CD8-positive, alpha-beta memory T cell (primary cell): ENCODE measurements at regions not wholly inside any gene's neighbourhood (a gene's known extent, or its start where the extent isn't known, plus 50 kb on each side); places are given as distances from the start of the nearest gene placed in this dataset.

Experiments
- CTCF ChIA-PET: fragments of 350-600 bp; sonication (Branson Sonifier 250); formaldehyde crosslinking; loops from one replicate; lab custom pipeline; 2021; ENCODE audit warnings: antibody characterized with exemption; lab: Charles Lee
- POLR2A ChIA-PET: fragments of 350-600 bp; sonication (Branson Sonifier 250); formaldehyde crosslinking; loops from one replicate; lab custom pipeline; 2021; ENCODE audit warnings: antibody characterized with exemption; lab: Charles Lee
- DNase-seq, 5 donors: peaks; one replicate each; pipeline versions ENCODE4 v3.0.0 to v3.0.0-alpha.2; 2020 to 2022; ENCODE audit warnings: mixed read lengths in 1 of 5
- H3K27ac ChIP-seq: one replicate; pipeline ENCODE4 v1.7.0; 2013; ENCODE audit warnings: low read depth, mild to moderate bottlenecking, low read length, moderate library complexity
- H3K27me3 ChIP-seq: 2 replicates; pipeline ENCODE4 v1.7.0; 2013; ENCODE audit warnings: low read length, mild to moderate bottlenecking; ENCODE audit not compliant: insufficient read depth, poor library complexity, severe bottlenecking
- H3K36me3 ChIP-seq: 2 replicates; pipeline ENCODE4 v1.7.0; 2013; ENCODE audit warnings: mild to moderate bottlenecking, low read length, moderate library complexity; ENCODE audit not compliant: insufficient read depth
- H3K4me1 ChIP-seq: 2 replicates; pipeline ENCODE4 v1.7.0; 2013; ENCODE audit warnings: mild to moderate bottlenecking, low read length, moderate library complexity; ENCODE audit not compliant: insufficient read depth
- H3K4me3 ChIP-seq: 2 replicates; pipeline ENCODE4 v1.7.0; 2013; ENCODE audit warnings: mild to moderate bottlenecking, low read length
- H3K9me3 ChIP-seq: 2 replicates; pipeline ENCODE4 v1.7.0; 2013; ENCODE audit warnings: mild to moderate bottlenecking, low read length
- H3K27ac Mint-ChIP-seq, 8 donors: one replicate each; pipeline ENCODE4 v1.8.0; 2020 to 2021; ENCODE audit warnings: mixed read lengths in 8 of 8, mild to moderate bottlenecking in 6 of 8, inconsistent platforms in 3 of 8, moderate library complexity in 3 of 8
- H3K27me3 Mint-ChIP-seq, 2 donors: one replicate each; pipeline ENCODE4 v1.8.0; 2020 to 2021; ENCODE audit warnings: mixed read lengths in 2 of 2, mild to moderate bottlenecking in 1 of 2, moderate library complexity in 1 of 2
- H3K36me3 Mint-ChIP-seq, 3 donors: one replicate each; pipeline ENCODE4 v1.8.0; 2020 to 2021; ENCODE audit warnings: mixed read lengths in 3 of 3, inconsistent platforms in 1 of 3, mild to moderate bottlenecking in 1 of 3
- H3K4me1 Mint-ChIP-seq, 3 donors: one replicate each; pipeline ENCODE4 v1.8.0; 2020 to 2021; ENCODE audit warnings: mixed read lengths in 3 of 3, inconsistent platforms in 1 of 3, mild to moderate bottlenecking in 1 of 3
- H3K4me3 Mint-ChIP-seq, 7 donors: one replicate each; pipeline ENCODE4 v1.8.0; 2020 to 2021; ENCODE audit warnings: mixed read lengths in 7 of 7, mild to moderate bottlenecking in 6 of 7, moderate library complexity in 4 of 7, inconsistent platforms in 2 of 7
- H3K9me3 Mint-ChIP-seq, 5 donors: one replicate each; pipeline ENCODE4 v1.8.0; 2020 to 2022; ENCODE audit warnings: mixed read lengths in 5 of 5, mild to moderate bottlenecking in 3 of 5, moderate library complexity in 2 of 5, inconsistent platforms in 1 of 5

- H3K4me3 ChIP-seq, result no peak overlapping the region
- ChIA-PET CTCF (no interaction called here), POLR2A (no interaction called here)
- DNase-seq, result no peak
- no peaks in the 10 kb centered on the region for H3K4me1 ChIP-seq
- H3K27ac ChIP-seq, result no peak overlapping the region
- Mint-ChIP-seq H3K36me3 (no peaks in the 10 kb centered on the region), H3K9me3 (peaks cover 0 to 6% (median 3%) of the 10 kb centered on the region in 5 donors), H3K4me1 (no peaks in the 10 kb centered on the region), H3K27ac (no peak overlapping the region), H3K4me3 (no peak overlapping the region), H3K27me3 (no peaks in the 10 kb centered on the region)
- H3K27me3 ChIP-seq, result no peaks in the 10 kb centered on the region
- no peaks in the 10 kb centered on the region for H3K36me3 ChIP-seq
- no peaks in the 10 kb centered on the region for H3K9me3 ChIP-seq
Observed at GRCh38 chr2:107009275-107009674, 123.3 kb upstream of the ST6GAL2 start.

GRCh38 chr2:107012714-107013306, 126.8 kb upstream of the ST6GAL2 start:
- no peak overlapping the region for H3K4me3 Mint-ChIP-seq
- CTCF ChIA-PET, result no interaction called here

GRCh38 chr2:107013884-107014283, 127.9 kb upstream of the ST6GAL2 start:
- no peak for DNase-seq
- Mint-ChIP-seq H3K27me3 (no peaks in the 10 kb centered on the region), H3K36me3 (no peaks in the 10 kb centered on the region), H3K27ac (no peak overlapping the region), H3K4me3 (no peak overlapping the region), H3K4me1 (no peaks in the 10 kb centered on the region), H3K9me3 (peaks cover 0 to 6% (median 0%) of the 10 kb centered on the region in 5 donors)
- Histone ChIP-seq H3K9me3 (no peaks in the 10 kb centered on the region), H3K4me1 (no peaks in the 10 kb centered on the region), H3K36me3 (no peaks in the 10 kb centered on the region), H3K4me3 (no peak overlapping the region), H3K27me3 (no peaks in the 10 kb centered on the region), H3K27ac (no peak overlapping the region)
- ChIA-PET POLR2A (no interaction called here), CTCF (interaction anchor here (1.4 kb wide), 1 partner anchor 11 kb away, joined by 3 read pairs; no protein-coding TSS in a partner anchor)

More at GRCh38 chr2:107012714-107013306, 126.8 kb upstream of the ST6GAL2 start:
- no peak overlapping the region for H3K4me3 ChIP-seq
- H3K9me3 Mint-ChIP-seq, result no peaks in the 10 kb centered on the region
- no peak for DNase-seq
- H3K36me3 Mint-ChIP-seq, result no peaks in the 10 kb centered on the region
- H3K4me1 ChIP-seq, result no peaks in the 10 kb centered on the region
- H3K27ac Mint-ChIP-seq, result no peak overlapping the region
- no peaks in the 10 kb centered on the region for H3K9me3 ChIP-seq
- no peaks in the 10 kb centered on the region for H3K4me1 Mint-ChIP-seq
- no peaks in the 10 kb centered on the region for H3K27me3 Mint-ChIP-seq
- no peaks in the 10 kb centered on the region for H3K36me3 ChIP-seq
- POLR2A ChIA-PET, result no interaction called here
- H3K27me3 ChIP-seq, result no peaks in the 10 kb centered on the region
- no peak overlapping the region for H3K27ac ChIP-seq

- POLR2A ChIA-PET, result no interaction called here
- Histone ChIP-seq H3K4me3 (no peak overlapping the region), H3K9me3 (no peaks in the 10 kb centered on the region), H3K27ac (no peak overlapping the region), H3K36me3 (no peaks in the 10 kb centered on the region), H3K4me1 (no peaks in the 10 kb centered on the region), H3K27me3 (no peaks in the 10 kb centered on the region)
- H3K27ac Mint-ChIP-seq, result no peak overlapping the region
- H3K36me3 Mint-ChIP-seq, result no peaks in the 10 kb centered on the region
- CTCF ChIA-PET, result no interaction called here
- DNase-seq, result no peak
- H3K9me3 Mint-ChIP-seq, result peaks cover 0 to 6% (median 0%) of the 10 kb centered on the region in 5 donors
- H3K4me1 Mint-ChIP-seq, result no peaks in the 10 kb centered on the region
- no peak overlapping the region for H3K4me3 Mint-ChIP-seq
- H3K27me3 Mint-ChIP-seq, result no peaks in the 10 kb centered on the region
Observed at GRCh38 chr2:107018366-107018765, 132.4 kb upstream of the ST6GAL2 start.

GRCh38 chr2:107020392-107020791, 134.4 kb upstream of the ST6GAL2 start:
- Mint-ChIP-seq H3K36me3 (no peaks in the 10 kb centered on the region), H3K27ac (no peak overlapping the region), H3K4me3 (no peak overlapping the region), H3K4me1 (no peaks in the 10 kb centered on the region), H3K27me3 (no peaks in the 10 kb centered on the region), H3K9me3 (peaks cover 0 to 6% (median 2%) of the 10 kb centered on the region in 5 donors)
- no peaks in the 10 kb centered on the region for H3K36me3 ChIP-seq
- no peaks in the 10 kb centered on the region for H3K4me1 ChIP-seq
- no peaks in the 10 kb centered on the region for H3K9me3 ChIP-seq
- DNase-seq, result no peak
- no peaks in the 10 kb centered on the region for H3K27me3 ChIP-seq
- no peak overlapping the region for H3K4me3 ChIP-seq
- CTCF ChIA-PET, result no interaction called here
- no peak overlapping the region for H3K27ac ChIP-seq
- POLR2A ChIA-PET, result no interaction called here

GRCh38 chr2:107024269-107024668, 138.3 kb upstream of the ST6GAL2 start:
- Histone ChIP-seq H3K27ac (no peak overlapping the region), H3K36me3 (no peaks in the 10 kb centered on the region), H3K27me3 (no peaks in the 10 kb centered on the region), H3K9me3 (no peaks in the 10 kb centered on the region), H3K4me3 (no peak overlapping the region), H3K4me1 (no peaks in the 10 kb centered on the region)
- H3K9me3 Mint-ChIP-seq, result peaks cover 0 to 6% (median 4%) of the 10 kb centered on the region in 5 donors
- no peak for DNase-seq
- H3K27me3 Mint-ChIP-seq, result no peaks in the 10 kb centered on the region
- H3K4me3 Mint-ChIP-seq, result no peak overlapping the region
- ChIA-PET CTCF (no interaction called here), POLR2A (no interaction called here)
- no peak overlapping the region for H3K27ac Mint-ChIP-seq
- H3K4me1 Mint-ChIP-seq, result no peaks in the 10 kb centered on the region
- H3K36me3 Mint-ChIP-seq, result no peaks in the 10 kb centered on the region

- Mint-ChIP-seq H3K36me3 (no peaks in the 10 kb centered on the region), H3K4me1 (no peaks in the 10 kb centered on the region), H3K9me3 (peaks cover 0 to 6% (median 5%) of the 10 kb centered on the region in 5 donors), H3K27me3 (no peaks in the 10 kb centered on the region), H3K4me3 (no peak overlapping the region), H3K27ac (peak overlapping the region in 1 of 8 donors; percentile 54)
- Histone ChIP-seq H3K27ac (no peak overlapping the region), H3K4me3 (no peak overlapping the region), H3K9me3 (no peaks in the 10 kb centered on the region), H3K4me1 (no peaks in the 10 kb centered on the region), H3K36me3 (no peaks in the 10 kb centered on the region), H3K27me3 (no peaks in the 10 kb centered on the region)
- no peak for DNase-seq
- CTCF ChIA-PET, result no interaction called here
- POLR2A ChIA-PET, result no interaction called here
Observed at GRCh38 chr2:107025291-107025857, 139.4 kb upstream of the ST6GAL2 start.

- no peaks in the 10 kb centered on the region for H3K9me3 ChIP-seq
- H3K4me1 ChIP-seq, result no peaks in the 10 kb centered on the region
- H3K27me3 Mint-ChIP-seq, result no peaks in the 10 kb centered on the region
- no peaks in the 10 kb centered on the region for H3K36me3 ChIP-seq
- ChIA-PET CTCF (no interaction called here), POLR2A (no interaction called here)
- H3K27ac ChIP-seq, result no peak overlapping the region
- no peaks in the 10 kb centered on the region for H3K27me3 ChIP-seq
- no peak overlapping the region for H3K4me3 ChIP-seq
- peaks cover 0 to 6% (median 5%) of the 10 kb centered on the region in 5 donors for H3K9me3 Mint-ChIP-seq
- H3K27ac Mint-ChIP-seq, result no peak overlapping the region
- no peaks in the 10 kb centered on the region for H3K36me3 Mint-ChIP-seq
- DNase-seq, result no peak
- no peak overlapping the region for H3K4me3 Mint-ChIP-seq
- no peaks in the 10 kb centered on the region for H3K4me1 Mint-ChIP-seq
Observed at GRCh38 chr2:107025869-107026380, 140.0 kb upstream of the ST6GAL2 start.
